HG03442 (cell line): ENCODE measurements at regions not wholly inside any gene's neighbourhood (a gene's known extent, or its start where the extent isn't known, plus 50 kb on each side); places are given as distances from the start of the nearest gene placed in this dataset.

Experiments used
- ATAC-seq: cut with Tn5 transposase; IDR thresholded peaks from one replicate; pipeline ENCODE4 v1.9.1; 2021; ENCODE audit warnings: mild to moderate bottlenecking, moderate library complexity; ENCODE audit not compliant: unreplicated experiment

GRCh38 chr5:153429761-153430380 lies 60.6 kb upstream of the GRIA1 start:
- ATAC-seq: peak; percentile 83

- no peak for ATAC-seq
Measured at GRCh38 chr5:153432583-153432982, 57.9 kb upstream of the GRIA1 start.

- ATAC-seq: no peak
Measured at GRCh38 chr5:153437251-153437650, 53.2 kb upstream of the GRIA1 start.

GRCh38 chr5:153439130-153439529 lies 51.3 kb upstream of the GRIA1 start:
- ATAC-seq: no peak
